ENCODE measurements at regions not wholly inside any gene's neighbourhood (a gene's known extent, or its start where the extent isn't known, plus 50 kb on each side); places are given as distances from the start of the nearest gene placed in this dataset.

- 61% methylated on average over 8 of the region's 10 CpGs; no CpG with 5 or more reads in 1 of the 2 experiments for WGBS, 2 experiments (ENCODE audit: extremely low coverage in 1 of 2, insufficient coverage in 1 of 2, insufficient read length in 1 of 2, insufficient replicate concordance in 2 of 2, low coverage in 1 of 2, low lambda C conversion rate in 2 of 2, missing lambda C conversion rate in 1 of 2)
- CTCF ChIA-PET (ENCODE audit: partially characterized antibody): interaction anchor here (1.0 to 1.2 kb wide), 2 partner anchors 21 to 208 kb away, joined by 3 read pairs; no protein-coding TSS in a partner anchor
- no peak overlapping the region for H3K14ac ChIP-seq (ENCODE audit: insufficient read length)
Observed at GRCh38 chr9:88684845-88685244, 149.9 kb downstream of the NXNL2 start.

More at GRCh38 chr9:88684845-88685244, 149.9 kb downstream of the NXNL2 start:
- no peak overlapping the region for H2BK120ac ChIP-seq (replicated peaks; ENCODE audit: low read depth, low read length)
- H3K4me3 ChIP-seq (ENCODE audit: extremely low read depth in 1 of 4, insufficient read depth in 2 of 4, low read depth in 3 of 4, low read length in 4 of 4): no peak overlapping the region
- FAIRE-seq: no peak
- no peak overlapping the region for H4K5ac ChIP-seq (ENCODE audit: insufficient read length, low read depth, low read length)
- H4K91ac ChIP-seq (replicated peaks; ENCODE audit: insufficient read length, low read length): no peak overlapping the region
- H4K8ac ChIP-seq (ENCODE audit: extremely low read depth, insufficient read depth, low read length): no peak overlapping the region
- no peak overlapping the region for H3K4me2 ChIP-seq (ENCODE audit: insufficient read depth in 1 of 2, low read depth in 2 of 2, low read length in 2 of 2)
- no peak for DNase-seq (ENCODE audit: low read depth in 1 of 2, low spot score in 2 of 2)
- H2AFZ ChIP-seq (ENCODE audit: low read length): no peak overlapping the region
- no peak overlapping the region for H3K23ac ChIP-seq (ENCODE audit: insufficient read length)
- H3K18ac ChIP-seq (ENCODE audit: extremely low read depth, low read length): no peak overlapping the region
- no peak overlapping the region for H2BK12ac ChIP-seq (ENCODE audit: low read depth, low read length)
- H3K36me3 ChIP-seq (ENCODE audit: control insufficient read depth in 2 of 4, insufficient read depth in 4 of 4, low read length in 3 of 4): no peaks in the 10 kb centered on the region; a peak in 1 of 8 replicates
- TF ChIP-seq POU5F1 (IDR thresholded peaks at IDR 0.05; ENCODE audit: low read depth, low read length) (no peak), GABPA (IDR thresholded peaks at IDR 0.05; ENCODE audit: borderline replicate concordance, insufficient read depth, low read length) (no peak), SIRT6 (IDR thresholded peaks at IDR 0.05; ENCODE audit: low read length) (no peak), RFX5 (IDR thresholded peaks at IDR 0.05; ENCODE audit: borderline replicate concordance, low read depth, low read length) (no peak), HDAC6 (IDR thresholded peaks at IDR 0.05; ENCODE audit: low read depth, low read length) (no peak), EP300 (IDR thresholded peaks at IDR 0.05; ENCODE audit: borderline replicate concordance in 1 of 2, low read depth in 2 of 2, low read length in 2 of 2) (no peak), KDM5A (IDR thresholded peaks at IDR 0.05; ENCODE audit: low read length) (no peak), POLR2A (IDR thresholded peaks at IDR 0.05; ENCODE audit: control extremely low read depth in 1 of 2, low read depth in 2 of 2, low read length in 2 of 2) (no peak), BRCA1 (IDR thresholded peaks at IDR 0.05; ENCODE audit: low read depth, low read length) (no peak), NRF1 (IDR thresholded peaks at IDR 0.05; ENCODE audit: low read depth, low read length) (no peak)
- H3K23me2 ChIP-seq (ENCODE audit: low read depth, low read length): no peaks in the 10 kb centered on the region
- no peak overlapping the region for H3K27ac ChIP-seq (ENCODE audit: low read depth, low read length)
- peaks cover 0 to 6% of the 10 kb centered on the region in 2 experiments; a peak in 1 of 4 replicates for H3K9me3 ChIP-seq (ENCODE audit: insufficient read depth in 2 of 2, low read depth in 1 of 2, low read length in 1 of 2)
- no peak overlapping the region for H2BK15ac ChIP-seq (ENCODE audit: low read length)
- H4K20me1 ChIP-seq (replicated peaks in 1 of 2; ENCODE audit: control insufficient read depth in 1 of 2, insufficient read depth in 2 of 2, low read length in 2 of 2): no peaks in the 10 kb centered on the region
- H2AK5ac ChIP-seq (ENCODE audit: low read depth, low read length): no peak overlapping the region
- POLR2A ChIA-PET (ENCODE audit: partially characterized antibody): no interaction called here
- H2BK5ac ChIP-seq (ENCODE audit: low read depth, low read length): no peak overlapping the region
- no peak overlapping the region for H3K4ac ChIP-seq (replicated peaks; ENCODE audit: insufficient read length, low read depth, low read length)
- no peaks in the 10 kb centered on the region for H3K4me1 ChIP-seq (replicated peaks in 1 of 4; ENCODE audit: control insufficient read depth in 3 of 4, insufficient read depth in 4 of 4, low read length in 3 of 4)
- H3K56ac ChIP-seq (replicated peaks; ENCODE audit: insufficient read length, low read depth, low read length): no peak overlapping the region
- H3K9ac ChIP-seq (replicated peaks in 1 of 4; ENCODE audit: extremely low read depth in 1 of 4, low read depth in 3 of 4, low read length in 3 of 4): no peak overlapping the region
- no peaks in the 10 kb centered on the region for H3K79me2 ChIP-seq (ENCODE audit: control insufficient read depth in 1 of 2, insufficient read depth in 2 of 2, low read length in 2 of 2)
- no peaks in the 10 kb centered on the region for H3K79me1 ChIP-seq (ENCODE audit: low read depth, low read length)
- no peaks in the 10 kb centered on the region for H3K27me3 ChIP-seq (replicated peaks in 1 of 4; ENCODE audit: control insufficient read depth in 3 of 4, extremely low read depth in 1 of 4, insufficient read depth in 3 of 4, low read length in 3 of 4)
- H2BK20ac ChIP-seq (ENCODE audit: low read length): no peak overlapping the region

Data from H1 (cell line).